NCI-H146 treated with DMSO at 0.1 percent for 48 hours (cell line): ENCODE measurements at regions not wholly inside any gene's neighbourhood (a gene's known extent, or its start where the extent isn't known, plus 50 kb on each side); places are given as distances from the start of the nearest gene placed in this dataset.

ENCODE experiments used
- DNase-seq: peaks from one replicate; lab custom pipeline; 2025; ENCODE audit not compliant: unreplicated experiment; lab: John Stamatoyannopoulos, UW

DNA sequence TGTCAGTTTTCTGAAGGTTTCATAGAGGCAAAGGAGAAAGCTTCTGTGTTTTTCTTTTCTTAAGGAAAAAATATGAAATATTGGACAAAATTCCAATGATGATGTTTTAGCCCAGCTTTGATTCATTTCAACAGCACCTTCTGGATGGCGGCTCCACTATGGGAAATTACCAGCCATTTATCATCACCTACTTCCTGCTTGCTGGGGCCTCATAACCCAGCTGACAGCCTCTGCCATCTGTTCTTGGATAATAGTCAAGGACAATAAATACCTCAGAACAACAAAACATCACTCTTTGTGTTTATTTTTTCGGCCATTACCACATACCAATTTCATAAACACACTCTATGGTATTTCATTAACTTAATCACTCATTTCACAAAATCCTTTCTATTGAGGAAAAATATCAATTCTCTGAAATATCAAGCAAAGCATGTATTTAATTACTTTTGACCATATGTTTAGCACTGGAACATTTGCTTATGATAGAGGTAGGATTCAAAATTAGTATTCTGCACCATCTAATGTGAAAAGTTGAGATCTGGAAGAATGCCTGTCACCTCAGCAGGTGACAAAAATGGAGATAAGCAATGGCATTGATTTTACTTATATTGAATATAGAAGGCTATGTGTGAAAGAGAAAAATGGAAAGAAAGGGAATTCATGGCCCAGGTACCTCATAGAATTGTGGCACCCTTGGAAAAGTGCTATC is 629.7 kb downstream of the LIG4 start:
- no peak for DNase-seq

DNA sequence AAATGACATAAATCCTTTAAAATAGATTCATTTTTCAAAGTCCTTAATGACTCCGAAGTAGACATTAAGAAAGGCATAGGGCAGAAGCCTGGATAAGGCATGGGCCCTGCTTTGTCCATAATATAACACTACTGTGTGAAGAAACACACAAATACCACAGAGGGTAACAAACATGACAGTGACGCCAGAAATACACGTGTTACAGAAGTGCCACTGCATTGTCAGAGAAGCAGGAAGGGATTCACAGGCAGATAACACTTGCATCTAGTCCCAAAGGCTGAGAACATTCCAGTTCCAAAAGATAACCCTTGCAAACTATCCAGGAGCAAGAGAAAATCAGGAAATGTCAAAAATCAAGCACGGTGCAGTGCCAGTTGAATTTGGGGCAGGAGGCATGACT is 633.2 kb downstream of the LIG4 start:
- no peak for DNase-seq

DNA sequence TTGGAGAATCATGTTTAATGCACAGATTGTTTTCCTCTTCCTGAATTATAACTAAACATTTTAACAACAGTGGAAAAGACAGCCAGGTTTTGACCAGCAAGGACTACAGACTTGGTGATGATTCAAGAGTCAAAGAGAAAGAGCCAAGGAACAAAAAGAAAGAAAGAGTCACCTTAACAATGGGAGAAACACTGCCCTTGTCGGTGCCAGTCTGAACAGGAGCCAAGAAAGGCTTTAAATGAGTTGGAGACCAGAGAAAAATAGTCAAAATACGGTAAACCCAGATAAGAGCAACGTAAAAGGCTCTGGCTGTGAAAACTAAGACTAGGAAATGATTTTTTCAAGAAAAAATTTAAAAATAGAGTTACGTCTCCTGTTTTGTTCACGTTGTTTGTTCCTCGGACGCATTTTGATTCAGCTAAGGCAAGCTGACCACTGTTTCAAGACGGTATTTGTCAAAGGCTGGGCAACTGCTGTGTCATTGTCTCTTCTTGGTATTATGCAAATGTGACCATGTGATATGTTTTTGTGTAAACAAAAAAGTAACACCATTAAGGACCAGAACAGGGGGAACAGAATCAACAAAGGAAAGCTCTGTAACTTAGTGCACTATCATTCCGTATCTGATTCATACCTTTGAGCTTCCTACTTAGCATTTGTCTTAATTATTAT is 634.5 kb downstream of the LIG4 start:
- no peak for DNase-seq

DNA sequence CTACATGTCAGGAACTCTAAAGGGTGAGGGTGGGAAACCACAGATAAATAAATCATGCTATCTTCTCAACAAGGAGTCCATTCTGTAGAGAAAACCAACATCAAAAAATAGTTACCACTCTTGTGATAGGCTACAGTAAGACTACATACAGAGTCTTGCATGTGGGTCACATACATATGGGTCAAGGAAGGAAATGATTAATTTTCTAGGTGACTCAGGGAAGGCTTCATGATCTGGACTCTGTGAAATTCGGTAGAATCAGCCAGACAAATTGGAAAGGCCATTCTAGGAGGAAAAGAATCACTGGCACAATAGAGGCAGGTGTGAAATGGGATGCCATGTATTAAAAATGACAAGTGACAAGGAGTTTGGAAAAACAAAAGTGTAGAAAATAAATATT is 638.9 kb downstream of the LIG4 start:
- DNase-seq: no peak

DNA sequence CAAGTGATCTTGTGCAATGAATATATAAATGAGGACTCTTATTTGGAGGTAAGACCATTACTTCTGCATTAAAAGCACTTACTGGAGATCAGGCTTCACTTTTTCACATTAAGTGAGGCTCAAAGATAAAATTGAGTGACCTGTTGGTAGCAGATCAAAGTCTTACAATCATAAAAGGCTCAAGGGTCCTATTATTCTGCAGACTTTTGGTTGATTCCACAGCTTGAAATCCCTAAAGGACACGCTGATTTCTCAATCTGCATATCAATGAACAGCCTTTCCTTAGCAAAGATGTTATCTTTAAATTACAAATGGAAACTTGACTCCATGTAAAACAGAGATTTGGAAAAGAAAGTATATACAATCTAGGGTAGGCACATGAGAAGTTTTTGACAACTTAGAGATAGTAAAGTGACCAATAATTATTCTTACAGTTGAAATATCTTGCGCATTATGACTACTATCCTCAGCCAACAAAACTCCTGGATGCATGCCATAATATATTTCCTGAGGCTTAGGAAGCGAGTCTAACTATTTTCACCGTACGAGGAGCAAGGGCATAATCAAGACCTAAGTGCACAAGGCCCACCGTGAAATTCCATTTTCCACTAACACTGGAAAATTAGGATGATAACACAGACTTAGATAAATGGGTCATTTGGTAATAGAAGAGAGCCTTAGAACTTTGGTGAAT is 640.7 kb downstream of the LIG4 start:
- DNase-seq: no peak

DNA sequence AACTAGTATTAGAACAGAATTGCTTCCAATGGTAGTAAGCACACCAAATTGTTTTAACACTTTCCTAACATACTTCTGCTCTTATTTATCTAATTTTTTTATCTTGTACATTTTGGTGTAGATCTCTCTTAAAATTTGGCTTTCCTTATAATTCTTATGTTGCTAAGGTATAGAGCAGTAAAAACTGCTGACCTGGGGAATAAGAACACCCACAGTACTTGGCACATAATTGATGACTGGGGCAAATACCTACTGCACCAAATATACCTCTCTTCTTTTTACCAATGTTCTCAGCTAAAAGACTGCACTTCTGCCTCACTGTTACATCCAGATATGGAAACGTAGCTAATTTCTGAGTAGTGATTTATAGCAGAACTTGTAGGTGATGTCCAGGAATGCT is 642.2 kb downstream of the LIG4 start:
- no peak for DNase-seq

DNA sequence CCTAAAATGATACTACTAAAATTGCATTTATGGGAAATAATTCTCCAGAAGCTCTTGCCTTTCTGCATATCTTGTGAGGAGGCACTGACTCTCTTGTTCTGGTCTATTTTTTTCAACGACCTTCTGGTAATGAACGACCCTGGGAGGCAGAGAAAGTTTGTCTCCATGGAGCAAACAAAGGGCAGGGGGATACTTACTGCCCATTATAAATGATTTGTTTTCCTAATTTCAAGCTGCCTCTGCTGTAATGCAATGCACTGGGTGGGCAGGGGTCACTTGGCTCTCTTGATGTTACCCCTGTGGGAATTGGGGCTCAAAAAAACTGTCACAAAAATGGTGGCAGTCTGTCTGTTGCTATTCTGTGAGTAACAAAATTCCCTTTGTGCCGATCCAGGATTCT is 643.2 kb downstream of the LIG4 start:
- no peak for DNase-seq

DNA sequence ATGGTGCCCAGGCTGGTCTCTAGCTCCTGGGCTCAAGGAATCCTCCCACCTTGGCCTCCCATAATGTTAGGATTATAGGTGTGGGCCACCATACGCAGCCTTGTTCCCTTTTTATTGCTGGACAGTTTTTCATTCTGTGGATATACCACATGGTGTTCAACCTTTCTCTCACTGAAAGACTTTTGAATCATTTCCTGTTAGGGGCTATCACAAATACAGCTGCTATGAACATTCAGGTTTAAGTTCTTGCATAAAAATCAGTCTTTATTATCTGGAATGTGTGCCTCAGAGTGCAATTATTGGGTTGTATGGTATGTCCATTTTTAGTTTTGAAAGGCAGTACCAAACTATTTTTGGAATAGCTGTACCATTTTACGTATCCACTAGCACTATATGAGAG is 647.2 kb downstream of the LIG4 start:
- DNase-seq: no peak

DNA sequence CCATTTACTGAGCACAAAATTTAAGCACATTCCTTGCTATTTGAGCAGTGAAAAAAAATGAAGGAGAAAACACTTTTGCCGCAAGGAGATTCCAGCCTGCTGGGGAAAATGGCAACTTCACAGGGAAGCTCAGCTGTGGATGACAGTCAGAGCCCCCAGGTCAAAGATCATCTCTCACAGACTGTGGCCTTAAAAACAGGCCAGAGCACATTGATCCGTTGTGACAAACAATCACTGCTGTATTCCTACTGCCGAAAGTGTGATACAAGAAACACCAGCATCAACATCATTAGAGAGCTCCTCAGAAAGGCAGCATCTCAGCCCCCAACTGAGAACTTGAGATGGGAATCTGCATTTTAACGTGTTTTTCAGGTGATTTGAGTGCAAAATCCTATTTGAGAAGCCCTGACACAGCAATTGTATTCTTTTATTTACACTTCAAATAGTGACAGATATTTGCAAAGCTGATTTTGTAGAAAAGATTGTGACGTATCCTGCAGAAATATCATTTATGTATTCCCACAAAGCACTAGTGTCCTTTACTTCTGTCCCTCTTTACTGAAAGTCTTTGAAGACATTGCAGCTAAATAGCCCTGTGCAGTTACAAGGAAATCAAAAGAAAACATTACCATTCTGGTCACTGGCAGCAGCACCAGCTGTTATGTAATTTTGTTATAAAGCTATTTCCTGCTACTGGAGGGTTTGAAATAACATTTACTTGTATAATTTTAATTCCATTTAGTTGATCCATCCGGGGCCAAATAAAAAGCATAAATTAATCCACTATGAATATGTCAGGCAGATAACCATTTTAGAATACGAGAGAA is 652.0 kb downstream of the LIG4 start:
- no peak for DNase-seq

DNA sequence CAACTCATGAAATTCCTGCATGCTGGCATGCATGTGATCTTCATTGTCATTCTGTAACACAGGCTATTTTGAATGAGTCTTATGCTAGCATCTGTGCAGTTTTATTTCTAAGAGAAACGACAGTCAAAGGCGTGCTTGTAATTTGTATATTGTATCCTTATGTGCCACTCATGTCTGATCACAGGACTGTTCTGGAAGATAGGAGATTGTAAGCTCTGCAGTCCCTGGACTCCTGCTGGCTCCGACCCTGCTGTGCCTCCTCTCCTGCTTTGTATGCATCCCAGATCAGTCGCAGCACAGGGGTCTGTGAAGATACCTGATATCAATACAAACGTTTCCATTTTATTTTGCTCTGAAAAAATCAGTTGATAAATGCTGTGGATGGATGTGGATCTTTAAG is 653.1 kb downstream of the LIG4 start:
- no peak for DNase-seq

DNA sequence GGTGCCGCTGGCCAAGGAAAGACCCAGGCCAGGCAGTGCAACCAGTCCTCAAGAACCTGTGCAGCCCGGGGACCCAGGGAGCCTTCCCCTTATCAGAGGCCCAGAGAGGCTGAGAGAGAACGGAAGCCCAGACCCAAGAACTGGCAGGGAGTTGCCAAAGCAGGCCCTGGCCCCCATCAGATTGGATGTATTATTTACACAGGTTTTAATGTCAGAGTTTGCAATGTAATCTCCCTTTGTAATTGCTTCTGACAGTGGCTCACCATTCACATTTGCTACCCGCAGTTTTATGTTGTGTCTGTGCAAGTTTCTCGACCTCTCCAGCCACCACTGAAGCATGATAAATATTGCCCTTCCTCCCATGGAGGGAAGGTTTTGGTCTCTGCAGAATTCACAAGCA is 660.9 kb downstream of the LIG4 start:
- DNase-seq: no peak

DNA sequence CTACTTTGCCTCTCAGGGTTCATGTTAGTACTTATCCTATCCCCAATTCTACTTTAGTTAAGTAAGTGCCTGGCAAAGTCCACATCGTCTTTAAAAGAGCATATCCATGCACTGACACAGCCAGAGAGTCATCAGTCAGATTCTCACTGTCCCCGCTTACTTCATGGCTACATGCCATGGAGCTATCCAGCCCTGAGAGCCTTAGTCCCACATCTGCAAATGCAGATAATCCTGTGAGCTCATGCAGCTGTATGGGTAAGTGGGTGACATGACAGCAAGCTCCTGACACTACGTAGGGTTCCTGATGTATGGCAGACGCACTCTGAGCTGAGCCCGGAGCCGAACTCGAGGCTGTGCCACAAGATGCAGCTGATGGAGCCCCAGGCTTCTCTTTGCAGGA is 661.5 kb downstream of the LIG4 start:
- DNase-seq: no peak

DNA sequence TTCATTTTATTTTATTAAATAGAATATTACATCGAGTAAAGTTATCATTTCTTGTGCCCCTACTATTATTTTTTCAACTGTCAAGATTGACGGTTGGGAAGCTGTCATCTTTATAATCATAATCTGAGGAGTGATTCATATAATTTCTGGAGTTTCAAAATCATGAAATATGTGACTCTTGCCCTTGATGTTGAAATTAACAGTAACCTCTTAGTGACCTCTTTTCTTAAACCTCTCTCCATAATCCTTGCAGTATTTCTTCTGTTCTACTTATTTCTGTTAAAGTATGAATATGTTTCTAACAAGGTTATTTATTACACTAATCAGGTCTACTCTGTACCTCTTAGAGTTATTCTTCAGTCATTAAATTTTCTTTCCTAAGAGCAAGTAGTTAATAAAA is 663.8 kb downstream of the LIG4 start:
- no peak for DNase-seq

DNA sequence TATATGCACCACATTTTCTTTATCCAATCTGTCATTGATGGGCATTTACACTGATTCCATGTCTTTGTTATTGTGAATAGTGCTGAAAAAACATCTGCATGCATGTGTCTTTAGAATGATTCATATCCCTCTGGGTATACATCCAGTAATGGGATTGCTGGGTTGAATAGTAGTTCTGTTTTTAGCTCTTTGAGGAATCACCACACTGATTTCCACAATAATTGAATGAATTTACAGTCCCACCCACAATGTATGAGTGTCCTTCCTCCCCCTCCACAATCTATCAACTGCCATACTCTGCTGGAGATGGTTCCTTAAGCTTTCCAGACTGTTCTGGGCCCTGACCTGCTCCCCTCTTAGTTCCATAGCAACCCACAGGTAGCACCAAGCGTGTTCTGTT is 667.0 kb downstream of the LIG4 start:
- no peak for DNase-seq

DNA sequence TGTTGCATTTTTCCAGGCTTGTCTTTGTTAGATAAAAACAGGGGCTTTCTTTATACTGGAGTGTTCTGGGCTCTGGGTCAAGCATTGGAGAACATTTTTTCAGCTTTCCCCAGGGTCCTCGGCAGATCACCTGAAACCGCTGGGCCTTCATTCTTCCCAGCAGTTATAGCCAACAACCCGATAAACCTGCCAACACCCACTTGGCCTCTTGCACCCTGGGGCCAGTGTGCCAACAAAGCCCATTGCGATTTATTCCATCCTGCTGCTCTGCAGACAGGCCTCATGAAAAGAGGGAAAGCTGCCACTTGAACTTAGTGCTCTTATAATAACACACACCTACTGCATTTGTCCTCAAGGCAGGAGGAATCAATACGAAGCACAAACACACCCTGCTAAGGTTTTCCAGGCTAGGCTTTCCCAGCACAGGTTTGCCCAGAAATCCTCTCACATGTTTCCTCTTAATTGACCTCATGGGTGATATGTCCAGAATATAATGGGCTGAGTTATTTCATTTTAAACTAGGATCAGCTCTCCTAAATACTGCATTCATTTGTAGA is 669.3 kb downstream of the LIG4 start:
- no peak for DNase-seq

DNA sequence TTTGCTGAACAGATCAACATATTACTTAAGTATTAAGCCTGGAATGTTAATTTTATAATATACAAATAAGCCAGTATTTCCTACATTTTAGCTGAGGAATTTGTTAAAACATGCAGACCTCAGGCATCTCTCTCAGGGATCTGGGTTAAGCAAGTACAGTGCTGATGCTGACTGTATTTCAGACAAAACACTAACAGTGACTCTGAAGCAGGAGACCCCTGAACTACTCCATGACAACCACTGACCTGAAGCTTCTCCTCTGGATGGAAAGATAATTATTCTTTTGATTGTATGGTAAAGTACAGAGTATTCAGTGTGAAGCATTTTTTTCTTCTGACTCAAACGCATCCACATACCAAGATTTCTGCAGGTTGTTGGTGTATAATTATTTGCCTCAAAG is 680.8 kb downstream of the LIG4 start:
- no peak for DNase-seq

DNA sequence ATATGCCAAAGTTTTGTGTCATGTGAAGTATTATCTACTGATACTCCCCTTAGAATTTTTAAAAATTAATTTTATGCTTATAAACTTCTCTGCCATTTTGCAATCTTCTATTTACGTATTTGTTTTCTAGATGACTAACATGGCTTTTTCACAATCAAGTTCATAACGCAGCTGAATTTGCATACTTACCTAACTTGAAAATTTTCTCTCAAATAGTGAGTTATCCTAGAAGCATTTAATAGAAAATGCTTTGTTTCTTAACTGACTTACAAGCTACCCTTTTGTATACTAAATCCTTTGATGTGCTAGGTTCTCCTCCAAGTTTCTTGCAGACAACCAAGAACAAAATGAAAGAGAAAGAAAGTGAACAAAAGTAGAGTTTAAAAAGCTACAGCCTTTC is 683.5 kb downstream of the LIG4 start:
- DNase-seq: no peak

DNA sequence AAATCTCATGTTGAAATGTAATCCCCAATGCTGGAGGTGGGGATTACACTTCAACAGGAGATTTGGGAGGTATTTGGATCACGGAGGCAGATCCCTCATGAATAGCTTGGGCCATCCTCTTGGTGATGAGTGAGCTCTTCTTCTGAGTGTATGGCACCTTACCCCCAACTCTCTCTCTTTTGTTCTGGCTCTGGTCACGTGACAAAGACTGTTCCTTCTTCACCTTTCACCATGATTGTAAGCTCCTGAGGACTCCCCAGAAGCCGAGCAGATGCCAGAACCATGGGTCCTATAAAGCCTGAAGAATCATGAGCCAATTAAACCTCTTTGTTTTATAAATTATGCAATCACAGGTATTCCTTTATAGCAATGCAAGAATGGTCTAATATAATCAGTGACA is 684.2 kb downstream of the LIG4 start:
- DNase-seq: no peak

DNA sequence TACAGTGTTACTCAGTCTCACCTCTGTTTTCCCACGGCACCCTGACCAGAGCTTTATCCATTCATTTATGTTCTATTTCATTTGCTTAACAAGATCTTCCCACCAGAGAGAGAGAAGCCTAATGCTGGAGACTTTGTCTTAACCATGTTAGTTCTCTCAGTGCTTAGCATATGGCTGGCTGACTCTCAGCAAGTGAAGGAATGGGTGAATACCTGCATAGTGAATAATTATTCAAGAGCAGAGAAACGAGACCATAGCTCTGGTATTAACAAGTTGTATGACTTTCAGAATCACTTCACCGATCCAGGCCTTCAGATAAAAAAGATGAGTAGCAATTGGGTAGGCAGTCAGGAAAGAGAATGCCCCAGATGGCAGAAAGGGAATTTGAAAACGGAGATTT is 686.3 kb downstream of the LIG4 start:
- no peak for DNase-seq

DNA sequence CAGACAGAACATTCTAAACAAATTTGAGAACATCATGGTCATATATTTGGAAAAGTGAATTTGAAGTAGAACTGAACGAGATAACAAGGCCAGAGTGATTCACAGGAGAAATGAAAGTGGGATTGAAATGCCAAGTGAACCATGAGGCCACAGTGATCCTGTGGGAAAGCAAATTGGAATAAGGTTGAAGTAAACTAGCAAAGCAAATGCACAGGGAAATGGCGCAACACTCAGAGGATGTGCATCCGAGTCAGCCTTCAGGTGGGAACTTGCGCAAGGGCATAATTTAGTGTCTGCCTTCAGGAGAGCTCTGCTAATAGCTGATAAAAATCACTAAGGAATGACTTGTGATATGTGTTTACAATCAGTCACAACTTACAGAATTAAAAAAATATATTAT is 696.6 kb downstream of the LIG4 start:
- DNase-seq: no peak

DNA sequence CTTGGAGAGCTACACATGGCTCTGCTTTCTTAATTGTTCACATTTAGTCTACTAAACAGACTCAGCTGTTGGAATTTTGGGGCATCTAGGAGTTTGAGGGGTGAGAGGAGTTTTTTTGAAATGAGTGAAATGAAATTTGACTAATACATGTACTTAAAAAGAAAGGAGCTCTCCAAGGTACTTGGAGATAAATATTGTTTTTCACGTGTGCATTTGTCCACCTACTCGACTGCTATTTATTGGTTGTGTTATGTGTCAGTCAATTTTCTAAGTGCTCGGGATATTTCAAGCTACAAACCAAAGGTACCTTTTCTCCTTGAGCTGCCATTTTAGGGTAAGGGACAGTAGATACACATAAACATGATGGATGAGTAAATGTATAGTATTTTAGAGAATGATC is 697.0 kb downstream of the LIG4 start:
- no peak for DNase-seq
